ENCODE measurements at regions not wholly inside any gene's neighbourhood (a gene's known extent, or its start where the extent isn't known, plus 50 kb on each side); places are given as distances from the start of the nearest gene placed in this dataset.
A peak's percentile ranks its signal among the peaks of the same experiment; 100 is the strongest.
"Not testable (repeated sequence)": the region's sequence is repeated elsewhere in the genome, so short reads cannot be mapped to it uniquely, and the experiment has no call there.

DNA sequence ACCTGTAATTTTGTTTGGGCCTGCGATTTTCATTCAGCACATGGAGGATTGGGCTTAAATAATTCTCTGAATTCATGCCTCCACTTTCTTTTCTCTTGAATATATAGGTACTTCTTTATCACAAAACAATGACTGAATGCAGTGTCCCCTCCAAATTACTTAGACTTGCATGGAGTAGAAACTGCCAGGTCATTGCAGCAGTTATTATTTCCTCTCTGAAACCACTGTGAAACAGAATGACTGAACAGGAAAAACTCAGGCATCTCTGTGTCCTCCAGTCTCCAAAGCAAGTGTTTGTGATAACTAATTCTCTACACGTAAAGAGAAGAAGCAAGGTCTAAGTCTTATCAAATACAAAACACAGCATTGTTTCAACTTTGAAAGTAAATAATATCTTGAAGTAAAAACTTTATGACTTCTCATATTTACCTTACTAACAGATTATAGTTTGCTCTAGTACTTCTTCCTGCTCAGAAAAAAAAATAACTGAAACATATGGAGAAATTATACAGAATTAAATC is 144.5 kb upstream of the DIAPH2 start:
- Mint-ChIP-seq H3K4me1 (ENCODE audit: low read depth, unreplicated experiment) (no peaks in the 10 kb centered on the region), H3K27me3 (ENCODE audit: low read depth, unreplicated experiment) (no peaks in the 10 kb centered on the region), H3K36me3 (ENCODE audit: low read depth, unreplicated experiment) (no peaks in the 10 kb centered on the region), H3K27ac (ENCODE audit: unreplicated experiment) (no peak overlapping the region), H3K9me3 (ENCODE audit: unreplicated experiment) (no peaks in the 10 kb centered on the region), H3K4me3 (ENCODE audit: unreplicated experiment) (no peak overlapping the region)
- no peaks in the 10 kb centered on the region for H3K79me2 ChIP-seq (ENCODE audit: insufficient read depth, low read length)
- no peak overlapping the region for H3K9ac ChIP-seq (ENCODE audit: low read length)
- DNase-seq (ENCODE audit: low read depth) (no peak), FAIRE-seq (peak; percentile 64)
- H3K36me3 ChIP-seq (ENCODE audit: insufficient read depth, low read length) = no peaks in the 10 kb centered on the region
- H2AFZ ChIP-seq (ENCODE audit: low read depth, low read length) = no peak overlapping the region
- H3K4me1 ChIP-seq (ENCODE audit: insufficient read depth, low read length) = no peaks in the 10 kb centered on the region
- H4K20me1 ChIP-seq (ENCODE audit: insufficient read depth, low read length) = no peaks in the 10 kb centered on the region
- no peak overlapping the region for H3K4me2 ChIP-seq (ENCODE audit: low read length)
- TF ChIP-seq, protein P1, sequence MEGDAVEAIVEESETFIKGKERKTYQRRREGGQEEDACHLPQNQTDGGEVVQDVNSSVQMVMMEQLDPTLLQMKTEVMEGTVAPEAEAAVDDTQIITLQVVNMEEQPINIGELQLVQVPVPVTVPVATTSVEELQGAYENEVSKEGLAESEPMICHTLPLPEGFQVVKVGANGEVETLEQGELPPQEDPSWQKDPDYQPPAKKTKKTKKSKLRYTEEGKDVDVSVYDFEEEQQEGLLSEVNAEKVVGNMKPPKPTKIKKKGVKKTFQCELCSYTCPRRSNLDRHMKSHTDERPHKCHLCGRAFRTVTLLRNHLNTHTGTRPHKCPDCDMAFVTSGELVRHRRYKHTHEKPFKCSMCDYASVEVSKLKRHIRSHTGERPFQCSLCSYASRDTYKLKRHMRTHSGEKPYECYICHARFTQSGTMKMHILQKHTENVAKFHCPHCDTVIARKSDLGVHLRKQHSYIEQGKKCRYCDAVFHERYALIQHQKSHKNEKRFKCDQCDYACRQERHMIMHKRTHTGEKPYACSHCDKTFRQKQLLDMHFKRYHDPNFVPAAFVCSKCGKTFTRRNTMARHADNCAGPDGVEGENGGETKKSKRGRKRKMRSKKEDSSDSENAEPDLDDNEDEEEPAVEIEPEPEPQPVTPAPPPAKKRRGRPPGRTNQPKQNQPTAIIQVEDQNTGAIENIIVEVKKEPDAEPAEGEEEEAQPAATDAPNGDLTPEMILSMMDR (IDR thresholded peaks at IDR 0.05; ENCODE audit: insufficient read depth, low read depth, low read length) = no peak
- TF ChIP-seq EZH2 (IDR thresholded peaks at IDR 0.05; ENCODE audit: insufficient read depth, low read length) = no peak
- no peak overlapping the region for H3K4me3 ChIP-seq (ENCODE audit: insufficient read depth, low read depth, low read length)
- H3K9me3 ChIP-seq (ENCODE audit: insufficient read depth, low read depth, low read length) = no peaks in the 10 kb centered on the region
- no peak overlapping the region for H3K27ac ChIP-seq (ENCODE audit: low read depth, low read length)
- H3K27me3 ChIP-seq (ENCODE audit: insufficient read depth, low read length) = no peaks in the 10 kb centered on the region

DNA sequence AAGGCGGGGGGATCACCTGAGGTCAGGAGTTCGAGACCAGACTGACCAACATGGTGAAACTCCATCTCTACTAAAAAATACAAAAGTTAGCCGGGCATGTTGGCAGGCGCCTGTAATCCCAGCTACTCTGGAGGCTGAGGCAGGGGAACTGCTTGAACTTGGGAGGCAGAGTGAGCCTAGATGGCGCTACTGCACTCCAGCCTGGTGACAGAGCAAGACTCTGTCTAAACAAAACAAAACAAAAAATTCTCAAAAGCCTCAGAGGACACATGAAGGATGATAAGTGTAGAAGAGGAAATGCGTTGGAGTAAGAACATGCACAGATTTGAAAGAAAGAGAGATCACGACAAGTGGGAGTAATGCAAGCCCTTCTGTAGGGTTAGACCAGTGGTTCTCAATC is 138.4 kb upstream of the DIAPH2 start:
- not testable (repeated sequence) for H3K36me3 Mint-ChIP-seq (ENCODE audit: low read depth, unreplicated experiment); H3K9me3 ChIP-seq (ENCODE audit: insufficient read depth, low read depth, low read length); DNase-seq (ENCODE audit: low read depth); H4K20me1 ChIP-seq (ENCODE audit: insufficient read depth, low read length); H3K27me3 Mint-ChIP-seq (ENCODE audit: low read depth, unreplicated experiment); H3K9me3 Mint-ChIP-seq (ENCODE audit: unreplicated experiment); H3K4me3 Mint-ChIP-seq (ENCODE audit: unreplicated experiment); H3K27me3 ChIP-seq (ENCODE audit: insufficient read depth, low read length); H3K9ac ChIP-seq (ENCODE audit: low read length); H3K4me3 ChIP-seq (ENCODE audit: insufficient read depth, low read depth, low read length); H3K4me1 Mint-ChIP-seq (ENCODE audit: low read depth, unreplicated experiment); H2AFZ ChIP-seq (ENCODE audit: low read depth, low read length); H3K27ac Mint-ChIP-seq (ENCODE audit: unreplicated experiment); H3K79me2 ChIP-seq (ENCODE audit: insufficient read depth, low read length); H3K4me1 ChIP-seq (ENCODE audit: insufficient read depth, low read length); FAIRE-seq; H3K27ac ChIP-seq (ENCODE audit: low read depth, low read length); H3K4me2 ChIP-seq (ENCODE audit: low read length); H3K36me3 ChIP-seq (ENCODE audit: insufficient read depth, low read length)

DNA sequence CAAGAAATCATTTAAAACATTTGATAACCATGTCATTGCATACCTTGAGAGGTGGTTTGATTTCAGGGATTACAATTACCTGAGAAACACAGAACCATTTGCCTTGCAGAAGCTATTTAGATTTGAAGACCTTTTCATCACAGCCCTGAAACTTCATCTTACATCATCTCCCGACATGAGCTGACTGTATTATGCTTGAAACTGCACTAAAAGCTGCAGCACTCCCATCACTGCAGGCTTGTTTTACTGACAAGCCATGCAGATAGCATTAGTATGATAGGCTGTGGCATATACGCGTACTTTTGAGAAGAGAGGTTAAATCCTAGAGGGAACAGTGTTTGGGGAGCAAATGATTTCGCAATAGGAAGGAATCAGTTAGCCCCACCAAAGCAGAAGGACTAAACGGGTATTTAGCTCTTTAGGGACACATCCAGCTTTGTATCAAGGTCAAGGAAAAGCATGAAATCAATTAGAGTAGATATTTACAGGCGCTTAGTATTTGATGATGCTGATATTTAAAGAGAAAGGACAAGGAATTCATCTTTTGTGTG is 133.2 kb upstream of the DIAPH2 start:
- H3K4me3 ChIP-seq (ENCODE audit: insufficient read depth, low read depth, low read length) = no peak overlapping the region
- no peak for TF ChIP-seq EZH2 (IDR thresholded peaks at IDR 0.05; ENCODE audit: insufficient read depth, low read length)
- TF ChIP-seq, protein P1 (IDR thresholded peaks at IDR 0.05; ENCODE audit: insufficient read depth, low read depth, low read length) = no peak
- no peaks in the 10 kb centered on the region for H3K27me3 ChIP-seq (ENCODE audit: insufficient read depth, low read length)
- no peaks in the 10 kb centered on the region for H3K79me2 ChIP-seq (ENCODE audit: insufficient read depth, low read length)
- no peaks in the 10 kb centered on the region for H3K4me1 ChIP-seq (ENCODE audit: insufficient read depth, low read length)
- no peaks in the 10 kb centered on the region for H3K9me3 Mint-ChIP-seq (ENCODE audit: unreplicated experiment)
- no peak overlapping the region for H3K9ac ChIP-seq (ENCODE audit: low read length)
- no peak overlapping the region for H3K4me3 Mint-ChIP-seq (ENCODE audit: unreplicated experiment)
- no peak overlapping the region for H3K27ac Mint-ChIP-seq (ENCODE audit: unreplicated experiment)
- H3K27me3 Mint-ChIP-seq (ENCODE audit: low read depth, unreplicated experiment) = no peaks in the 10 kb centered on the region
- H3K36me3 ChIP-seq (ENCODE audit: insufficient read depth, low read length) = no peaks in the 10 kb centered on the region
- H3K36me3 Mint-ChIP-seq (ENCODE audit: low read depth, unreplicated experiment) = no peaks in the 10 kb centered on the region
- FAIRE-seq = no peak
- H3K4me2 ChIP-seq (ENCODE audit: low read length) = no peak overlapping the region
- DNase-seq (ENCODE audit: low read depth) = no peak
- H2AFZ ChIP-seq (ENCODE audit: low read depth, low read length) = no peak overlapping the region
- H4K20me1 ChIP-seq (ENCODE audit: insufficient read depth, low read length) = no peaks in the 10 kb centered on the region
- no peaks in the 10 kb centered on the region for H3K9me3 ChIP-seq (ENCODE audit: insufficient read depth, low read depth, low read length)
- no peak overlapping the region for H3K27ac ChIP-seq (ENCODE audit: low read depth, low read length)
- no peaks in the 10 kb centered on the region for H3K4me1 Mint-ChIP-seq (ENCODE audit: low read depth, unreplicated experiment)

Data from astrocyte (in vitro differentiated cells and primary cell).